Endodermal cell (in vitro differentiated cells): ENCODE measurements at regions not wholly inside any gene's neighbourhood (a gene's known extent, or its start where the extent isn't known, plus 50 kb on each side); places are given as distances from the start of the nearest gene placed in this dataset.
A peak's percentile ranks its signal among the peaks of the same experiment; 100 is the strongest.
"Not testable (repeated sequence)": the region's sequence is repeated elsewhere in the genome, so short reads cannot be mapped to it uniquely, and the experiment has no call there.

Experiments used
- DNase-seq: peaks from one replicate; pipeline ENCODE4 v3.0.0-alpha.2; 2017
- H3K27ac ChIP-seq: 2 replicates; pipeline ENCODE4 v1.5.1; 2013; ENCODE audit warnings: mild to moderate bottlenecking, low read depth, low read length, moderate library complexity
- H3K27me3 ChIP-seq: 2 replicates; pipeline ENCODE4 v1.6.1; 2013; ENCODE audit warnings: mild to moderate bottlenecking, low read length, moderate library complexity; ENCODE audit not compliant: insufficient read depth, control insufficient read depth, poor library complexity, severe bottlenecking
- H3K36me3 ChIP-seq: 2 replicates; pipeline ENCODE4 v1.7.0; 2013; ENCODE audit warnings: mild to moderate bottlenecking, low read length, moderate library complexity; ENCODE audit not compliant: control insufficient read depth, insufficient read depth
- H3K4me1 ChIP-seq: one replicate; pipeline ENCODE4 v1.7.0; 2013; ENCODE audit warnings: low read length; ENCODE audit not compliant: control insufficient read depth, insufficient read depth
- H3K4me3 ChIP-seq: 2 replicates; pipeline ENCODE4 v1.5.1; 2013; ENCODE audit warnings: mild to moderate bottlenecking, low read length, moderate library complexity
- H3K9ac ChIP-seq: 2 replicates; pipeline ENCODE4 v1.6.1; 2013; ENCODE audit warnings: mild to moderate bottlenecking, low read length, moderate library complexity; ENCODE audit not compliant: poor library complexity, severe bottlenecking; ENCODE audit errors: extremely low read depth
- H3K9me3 ChIP-seq: 2 replicates; pipeline ENCODE4 v1.6.1; 2013; ENCODE audit warnings: mild to moderate bottlenecking, low read length, moderate library complexity; ENCODE audit not compliant: control insufficient read depth
- H3K27ac Mint-ChIP-seq: 2 replicates; pipeline ENCODE4 v1.8.0; 2020; ENCODE audit warnings: mixed read lengths
- H3K27me3 Mint-ChIP-seq: 2 replicates; pipeline ENCODE4 v1.8.0; 2021; ENCODE audit warnings: mild to moderate bottlenecking, mixed read lengths; ENCODE audit not compliant: insufficient read depth
- H3K36me3 Mint-ChIP-seq: 2 replicates; pipeline ENCODE4 v1.8.0; 2020; ENCODE audit warnings: low read depth, mixed read lengths
- H3K4me1 Mint-ChIP-seq: 2 replicates; pipeline ENCODE4 v1.8.0; 2020; ENCODE audit warnings: mixed read lengths
- H3K4me3 Mint-ChIP-seq: 2 replicates; pipeline ENCODE4 v1.8.0; 2020; ENCODE audit warnings: mild to moderate bottlenecking, moderate library complexity, mixed read lengths
- H3K9me3 Mint-ChIP-seq: 2 replicates; pipeline ENCODE4 v1.8.0; 2020; ENCODE audit warnings: mild to moderate bottlenecking, mixed read lengths
- WGBS, 2 experiments: methylation state at CpG; one replicate each; pipeline versions ENCODE4 v1.1.5 to v1.1.7; 2013; ENCODE audit warnings: missing lambda C conversion rate in 2 of 2, mixed read lengths in 1 of 2; ENCODE audit not compliant: insufficient coverage in 1 of 2, insufficient read length in 1 of 2; 5-methylcytosine and 5-hydroxymethylcytosine counted together
- TF ChIP-seq, protein P1 (sequence below): fragments of 200-600 bp; sonication (generic); conservative IDR thresholded peaks from 2 replicates; pipeline ENCODE4 v1.5.0; 2021; ENCODE audit warnings: antibody characterized with exemption, mild to moderate bottlenecking

DNA sequence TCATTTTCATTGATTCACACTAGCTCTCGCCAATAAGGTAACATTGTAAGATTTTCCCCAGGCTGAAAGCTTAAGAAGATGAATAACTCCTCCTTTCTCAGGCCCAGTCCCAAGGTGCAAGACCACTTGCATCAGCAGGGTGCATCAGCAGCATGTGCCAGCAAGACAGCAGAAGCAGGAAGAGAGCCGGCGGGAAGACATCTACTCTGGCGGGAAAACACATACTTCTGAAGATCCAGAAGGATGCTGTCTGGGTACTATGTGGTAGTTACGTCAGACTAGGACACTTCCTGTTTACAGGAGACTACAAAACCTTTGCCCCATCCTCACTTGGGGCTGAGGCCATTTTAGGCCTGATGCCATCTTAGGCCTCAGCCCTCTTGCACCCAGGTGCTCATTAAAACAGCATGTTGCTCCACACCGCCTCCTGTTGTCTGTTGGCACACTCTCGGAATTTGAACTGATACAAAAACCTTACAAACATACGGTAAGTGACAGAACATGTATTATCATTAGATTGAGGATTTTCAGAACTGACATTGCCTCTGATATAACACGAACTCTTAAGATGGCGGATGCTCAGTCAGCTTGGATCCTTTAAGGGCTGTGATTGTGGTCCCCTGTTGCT, 886.5 kb upstream of the EPHA5 start:
- Mint-ChIP-seq H3K4me1 (peaks cover 6% of the 10 kb centered on the region), H3K9me3 (peaks cover 16% of the 10 kb centered on the region), H3K27me3 (no peaks in the 10 kb centered on the region), H3K27ac (no peak overlapping the region), H3K4me3 (no peak overlapping the region), H3K36me3 (no peaks in the 10 kb centered on the region)
- H3K9me3 ChIP-seq: no peaks in the 10 kb centered on the region
- no peak overlapping the region for H3K27ac ChIP-seq
- no peak overlapping the region for H3K4me3 ChIP-seq
- H3K4me1 ChIP-seq: no peaks in the 10 kb centered on the region
- no peaks in the 10 kb centered on the region for H3K36me3 ChIP-seq
- no peak for DNase-seq
- no peak overlapping the region for H3K9ac ChIP-seq
- TF ChIP-seq, protein P1, sequence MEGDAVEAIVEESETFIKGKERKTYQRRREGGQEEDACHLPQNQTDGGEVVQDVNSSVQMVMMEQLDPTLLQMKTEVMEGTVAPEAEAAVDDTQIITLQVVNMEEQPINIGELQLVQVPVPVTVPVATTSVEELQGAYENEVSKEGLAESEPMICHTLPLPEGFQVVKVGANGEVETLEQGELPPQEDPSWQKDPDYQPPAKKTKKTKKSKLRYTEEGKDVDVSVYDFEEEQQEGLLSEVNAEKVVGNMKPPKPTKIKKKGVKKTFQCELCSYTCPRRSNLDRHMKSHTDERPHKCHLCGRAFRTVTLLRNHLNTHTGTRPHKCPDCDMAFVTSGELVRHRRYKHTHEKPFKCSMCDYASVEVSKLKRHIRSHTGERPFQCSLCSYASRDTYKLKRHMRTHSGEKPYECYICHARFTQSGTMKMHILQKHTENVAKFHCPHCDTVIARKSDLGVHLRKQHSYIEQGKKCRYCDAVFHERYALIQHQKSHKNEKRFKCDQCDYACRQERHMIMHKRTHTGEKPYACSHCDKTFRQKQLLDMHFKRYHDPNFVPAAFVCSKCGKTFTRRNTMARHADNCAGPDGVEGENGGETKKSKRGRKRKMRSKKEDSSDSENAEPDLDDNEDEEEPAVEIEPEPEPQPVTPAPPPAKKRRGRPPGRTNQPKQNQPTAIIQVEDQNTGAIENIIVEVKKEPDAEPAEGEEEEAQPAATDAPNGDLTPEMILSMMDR: peak; percentile 36
- no peaks in the 10 kb centered on the region for H3K27me3 ChIP-seq
- 96 to 97% methylated on average over 10 of the region's 10 CpGs for WGBS, 2 experiments

DNA sequence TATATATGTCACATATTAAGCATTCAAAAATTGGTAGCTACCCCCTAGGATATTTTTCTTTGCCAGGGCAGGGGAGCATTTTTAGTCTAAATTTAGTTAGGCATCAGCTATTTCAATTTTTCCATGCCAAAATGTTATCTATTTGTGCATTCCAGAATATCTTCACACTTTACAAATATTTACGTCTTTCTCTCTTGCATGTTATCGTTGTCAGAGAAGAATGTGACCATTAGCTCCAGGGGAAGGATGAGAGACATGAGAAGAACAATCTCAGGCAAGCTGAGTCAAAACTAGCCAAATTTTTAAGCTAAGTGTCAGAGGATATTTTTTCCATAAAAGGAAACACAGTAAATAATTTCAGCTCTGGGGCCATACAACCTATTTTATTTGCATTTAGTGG, 885.0 kb upstream of the EPHA5 start:
- DNase-seq: no peak
- TF ChIP-seq, protein P1: no peak
- H3K27me3 Mint-ChIP-seq: no peaks in the 10 kb centered on the region
- no peak overlapping the region for H3K4me3 ChIP-seq
- H3K4me1 ChIP-seq: no peaks in the 10 kb centered on the region
- H3K36me3 Mint-ChIP-seq: no peaks in the 10 kb centered on the region
- H3K4me1 Mint-ChIP-seq: peaks cover 6% of the 10 kb centered on the region
- no peak overlapping the region for H3K27ac Mint-ChIP-seq
- no peaks in the 10 kb centered on the region for H3K27me3 ChIP-seq
- 91% methylated on average over 2 of the region's 2 CpGs; no CpG with 5 or more reads in 1 of the 2 experiments for WGBS, 2 experiments
- H3K36me3 ChIP-seq: no peaks in the 10 kb centered on the region
- H3K27ac ChIP-seq: no peak overlapping the region
- peaks cover 14% of the 10 kb centered on the region for H3K9me3 Mint-ChIP-seq
- H3K9ac ChIP-seq: no peak overlapping the region
- no peak overlapping the region for H3K4me3 Mint-ChIP-seq
- no peaks in the 10 kb centered on the region for H3K9me3 ChIP-seq

DNA sequence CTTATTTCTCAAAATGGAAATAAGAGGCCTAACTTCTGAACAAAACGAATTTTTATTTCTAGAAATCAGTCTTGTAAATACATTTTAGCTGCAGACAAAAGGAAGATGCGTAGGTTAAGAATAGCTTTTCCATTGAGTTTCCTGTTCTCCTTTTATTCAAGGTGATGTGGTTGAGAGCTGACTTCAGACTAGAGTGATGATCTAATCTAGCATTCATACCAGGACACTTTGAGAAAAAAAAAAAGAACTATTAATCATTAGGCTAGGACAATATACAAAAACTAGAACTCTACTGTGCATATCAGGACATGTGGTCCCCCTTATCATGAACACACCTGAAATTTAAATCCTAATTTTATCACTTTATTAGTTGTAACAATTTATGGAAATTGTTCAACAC, 884.5 kb upstream of the EPHA5 start:
- H3K36me3 Mint-ChIP-seq: no peaks in the 10 kb centered on the region
- 73 to 100% methylated on average over 1 to 2 of the region's 2 CpGs for WGBS, 2 experiments

DNA sequence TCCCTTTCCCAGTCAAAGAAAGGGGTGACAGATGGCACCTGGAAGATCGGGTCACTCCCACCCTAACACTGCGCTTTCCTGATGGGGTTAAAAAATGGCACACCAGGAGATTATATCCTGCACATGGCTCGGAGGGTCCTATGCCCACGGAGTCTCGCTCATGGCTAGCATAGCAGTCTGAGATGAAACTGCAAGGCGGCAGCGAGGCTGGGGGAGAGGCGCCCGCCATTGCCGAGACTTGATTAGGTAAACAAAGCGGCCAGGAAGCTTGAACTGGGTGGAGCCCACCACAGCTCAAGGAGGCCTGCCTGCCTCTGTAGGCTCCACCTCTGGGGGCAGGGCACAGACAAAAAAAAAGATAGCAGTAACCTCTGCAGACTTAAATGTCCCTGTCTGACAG, 875.0 kb upstream of the EPHA5 start:
- WGBS, 2 experiments: 94 to 100% methylated on average over 1 to 11 of the region's 11 CpGs
- H3K9me3 ChIP-seq, H3K4me1 ChIP-seq, H3K4me1 Mint-ChIP-seq, H3K4me3 ChIP-seq, DNase-seq, H3K27me3 Mint-ChIP-seq, H3K27ac ChIP-seq, H3K36me3 Mint-ChIP-seq, H3K36me3 ChIP-seq, H3K27me3 ChIP-seq, H3K4me3 Mint-ChIP-seq, H3K27ac Mint-ChIP-seq, H3K9ac ChIP-seq: not testable (repeated sequence)
- peaks cover 19% of the 10 kb centered on the region for H3K9me3 Mint-ChIP-seq

More for the DNA sequence above, 884.5 kb upstream of the EPHA5 start:
- Mint-ChIP-seq H3K27ac (no peak overlapping the region), H3K4me3 (no peak overlapping the region), H3K9me3 (peaks cover 18% of the 10 kb centered on the region), H3K4me1 (peaks cover 6% of the 10 kb centered on the region), H3K27me3 (no peaks in the 10 kb centered on the region)
- Histone ChIP-seq H3K4me1 (no peaks in the 10 kb centered on the region), H3K27me3 (no peaks in the 10 kb centered on the region), H3K27ac (no peak overlapping the region), H3K4me3 (no peak overlapping the region), H3K9me3 (no peaks in the 10 kb centered on the region), H3K36me3 (no peaks in the 10 kb centered on the region), H3K9ac (no peak overlapping the region)
- no peak for DNase-seq
- TF ChIP-seq, protein P1: no peak
